Suprapubic skin (tissue), 3 donors: ENCODE measurements at regions not wholly inside any gene's neighbourhood (a gene's known extent, or its start where the extent isn't known, plus 50 kb on each side); places are given as distances from the start of the nearest gene placed in this dataset.

Experiments
- CTCF ChIP-seq, 2 donors: fragments of 200-600 bp in 1 of 2; fragments of 450-650 bp in 1 of 2; sonication (generic) in 1 of 2; IDR thresholded peaks; one replicate each; pipeline ENCODE4 v1.5.1; 2016 to 2019; ENCODE audit warnings: antibody characterized with exemption in 2 of 2, mild to moderate bottlenecking in 1 of 2, moderate library complexity in 1 of 2
- POLR2A ChIP-seq, 2 donors: fragments of 450-650 bp; IDR thresholded peaks; one replicate each; pipeline ENCODE4 v1.6.1; 2017; ENCODE audit warnings: antibody characterized with exemption in 2 of 2, mild to moderate bottlenecking in 2 of 2, moderate library complexity in 2 of 2

GRCh38 chr17:73980517-73980916 is 223.0 kb upstream of the RPL38 start:
- TF ChIP-seq CTCF (IDR thresholded peaks at IDR 0.05) (no peak), POLR2A (IDR thresholded peaks at IDR 0.05) (no peak)
